Pancreas (tissue), 10 donors: ENCODE measurements at regions not wholly inside any gene's neighbourhood (a gene's known extent, or its start where the extent isn't known, plus 50 kb on each side); places are given as distances from the start of the nearest gene placed in this dataset.
"Not testable (repeated sequence)": the region's sequence is repeated elsewhere in the genome, so short reads cannot be mapped to it uniquely, and the experiment has no call there.

Source experiments
- ATAC-seq, 4 donors: fragments of 200-7000 bp; cut with Tn5 transposase; one replicate each; pipeline versions ENCODE4 v1.8.0 to v1.9.1; 2020; ENCODE audit warnings: mild to moderate bottlenecking in 4 of 4, moderate library complexity in 4 of 4
- DNase-seq, 6 donors: peaks; one replicate each; pipeline ENCODE4 v3.0.0-alpha.2; 2020
- FAIRE-seq: peaks from 2 replicates; lab custom pipeline; 2012; peaks lifted over from hg19 to GRCh38; lab: Jason Lieb, UNC
- H3K27ac ChIP-seq, 4 donors: fragments of 200-600 bp; sonication (generic); 1 replicate in 3 of 4; 2 replicates in 1 of 4; pipeline versions ENCODE4 v1.5.0 to v1.8.0; 2020
- H3K27me3 ChIP-seq, 4 donors: fragments of 200-600 bp; one replicate each; pipeline ENCODE4 v1.8.0; 2021
- H3K36me3 ChIP-seq, 3 donors: fragments of 200-600 bp; sonication (generic) in 1 of 3; one replicate each; pipeline versions ENCODE4 v1.5.0 to v1.8.0; 2020 to 2021
- H3K4me1 ChIP-seq, 3 donors: fragments of 200-600 bp; one replicate each; pipeline ENCODE4 v1.8.0; 2021
- H3K4me3 ChIP-seq, 4 donors: fragments of 200-600 bp; sonication (generic) in 2 of 4; one replicate each; pipeline versions ENCODE4 v1.5.0 to v1.8.0; 2020 to 2021
- H3K9me3 ChIP-seq, 4 donors: fragments of 200-600 bp; one replicate each; pipeline ENCODE4 v1.8.0; 2021
- WGBS, 2 donors: extraction: QIAGEN DNeasy Blood & Tissue Kit; methylation state at CpG; one replicate each; pipeline ENCODE4 v1.1.7; 2013; 5-methylcytosine and 5-hydroxymethylcytosine counted together
- intact Hi-C, 3 donors: fragments of 100-400 bp; cut with DNase I; formaldehyde crosslinking; loops; one replicate each; pipeline versions ENCODE4 v1.11.1 to v1.14.2; 2022
- microRNA-seq, 2 donors: library from miRNA; unstranded; fragments of <30 nt; microRNA quantifications; one replicate each; pipeline versions ENCODE4 to v1.1.0, GENCODE V29; 2019 to 2020
- TF ChIP-seq, protein P1 (sequence below), 4 donors: fragments of 200-600 bp; sonication (generic) in 3 of 4; IDR thresholded peaks; one replicate each; pipeline versions ENCODE4 v1.5.0 to v1.8.0; 2021; ENCODE audit warnings: antibody characterized with exemption in 4 of 4
- donor health status: healthy with polysubstance abuse.
- donor health status: DM: no; HTN: no; CAD: no; lungs with moderate emphysema.
- donor health status: DM: no; HTN: no; CAD: no.
- donor health status: control.
- donor health status: control.
- donor health status: Bipolar disorder and iron deficiency.
- donor health status: DM: yes; HTN: yes; CAD: no.
- donor health status: DM: no; HTN: no; CAD: no.
- donor health status: DM: no; HTN: no; CAD: no.
- donor health status: DM: yes; HTN: yes; CAD: no.

GRCh38 chr10:131038056-131038455, 273.5 kb downstream of the TCERG1L start:
- H3K4me1 ChIP-seq: no peaks in the 10 kb centered on the region
- no peak overlapping the region for H3K4me3 ChIP-seq
- DNase-seq (no peak), ATAC-seq (no peak), FAIRE-seq (no peak)
- H3K9me3 ChIP-seq: no peaks in the 10 kb centered on the region
- no peak overlapping the region for H3K27ac ChIP-seq
- TF ChIP-seq, protein P1, sequence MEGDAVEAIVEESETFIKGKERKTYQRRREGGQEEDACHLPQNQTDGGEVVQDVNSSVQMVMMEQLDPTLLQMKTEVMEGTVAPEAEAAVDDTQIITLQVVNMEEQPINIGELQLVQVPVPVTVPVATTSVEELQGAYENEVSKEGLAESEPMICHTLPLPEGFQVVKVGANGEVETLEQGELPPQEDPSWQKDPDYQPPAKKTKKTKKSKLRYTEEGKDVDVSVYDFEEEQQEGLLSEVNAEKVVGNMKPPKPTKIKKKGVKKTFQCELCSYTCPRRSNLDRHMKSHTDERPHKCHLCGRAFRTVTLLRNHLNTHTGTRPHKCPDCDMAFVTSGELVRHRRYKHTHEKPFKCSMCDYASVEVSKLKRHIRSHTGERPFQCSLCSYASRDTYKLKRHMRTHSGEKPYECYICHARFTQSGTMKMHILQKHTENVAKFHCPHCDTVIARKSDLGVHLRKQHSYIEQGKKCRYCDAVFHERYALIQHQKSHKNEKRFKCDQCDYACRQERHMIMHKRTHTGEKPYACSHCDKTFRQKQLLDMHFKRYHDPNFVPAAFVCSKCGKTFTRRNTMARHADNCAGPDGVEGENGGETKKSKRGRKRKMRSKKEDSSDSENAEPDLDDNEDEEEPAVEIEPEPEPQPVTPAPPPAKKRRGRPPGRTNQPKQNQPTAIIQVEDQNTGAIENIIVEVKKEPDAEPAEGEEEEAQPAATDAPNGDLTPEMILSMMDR (IDR thresholded peaks at IDR 0.05): no peak
- H3K36me3 ChIP-seq: no peaks in the 10 kb centered on the region
- 68 to 78% methylated on average over 6 of the region's 6 CpGs for WGBS, 2 donors
- intact Hi-C loops: no loop called here
- no peaks in the 10 kb centered on the region for H3K27me3 ChIP-seq

GRCh38 chr10:131041031-131041430, 270.5 kb downstream of the TCERG1L start:
- TF ChIP-seq, protein P1 (IDR thresholded peaks at IDR 0.05): no peak

GRCh38 chr10:131041441-131041840, 270.1 kb downstream of the TCERG1L start:
- TF ChIP-seq, protein P1 (IDR thresholded peaks at IDR 0.05): no peak
- Histone ChIP-seq H3K27ac (no peak overlapping the region), H3K27me3 (peaks cover 0 to 5% (median 0%) of the 10 kb centered on the region in 4 donors), H3K4me1 (no peaks in the 10 kb centered on the region), H3K4me3 (no peak overlapping the region), H3K9me3 (no peaks in the 10 kb centered on the region), H3K36me3 (no peaks in the 10 kb centered on the region)
- ATAC-seq (no peak), FAIRE-seq (no peak), DNase-seq (no peak)
- 62 to 72% methylated on average over 5 of the region's 5 CpGs for WGBS, 2 donors
- intact Hi-C loops: no loop called here

More at GRCh38 chr10:131041031-131041430, 270.5 kb downstream of the TCERG1L start:
- H3K4me3 ChIP-seq: no peak overlapping the region
- WGBS, 2 donors: 81 to 83% methylated on average over 10 of the region's 10 CpGs
- intact Hi-C loops: no loop called here
- H3K4me1 ChIP-seq: no peaks in the 10 kb centered on the region
- no peak overlapping the region for H3K27ac ChIP-seq
- H3K36me3 ChIP-seq: no peaks in the 10 kb centered on the region
- ATAC-seq (no peak), DNase-seq (no peak), FAIRE-seq (no peak)
- H3K9me3 ChIP-seq: no peaks in the 10 kb centered on the region
- peaks cover 0 to 5% (median 0%) of the 10 kb centered on the region in 4 donors for H3K27me3 ChIP-seq

- FAIRE-seq, ATAC-seq, H3K36me3 ChIP-seq, DNase-seq, H3K27ac ChIP-seq, H3K9me3 ChIP-seq, H3K27me3 ChIP-seq, H3K4me3 ChIP-seq, intact Hi-C loops, H3K4me1 ChIP-seq: not testable (repeated sequence)
- 60 to 68% methylated on average over 6 of the region's 6 CpGs for WGBS, 2 donors
Observed at GRCh38 chr10:131042015-131042414, 269.5 kb downstream of the TCERG1L start.

Small RNA genes lying in the stretch of these regions (microRNA-seq; reads per million reads assigned to microRNA genes)
- 0 reads per million in 2 donors for gene MIR378C
